ENCODE measurements at regions not wholly inside any gene's neighbourhood (a gene's known extent, or its start where the extent isn't known, plus 50 kb on each side); places are given as distances from the start of the nearest gene placed in this dataset.

GRCh38 chr15:36053746-36054145 lies 507.8 kb upstream of the DPH6 start:
- no peak for DNase-seq
- H3K4me3 ChIP-seq = no peak overlapping the region
- no peaks in the 10 kb centered on the region for H3K36me3 ChIP-seq
- no peaks in the 10 kb centered on the region for H3K27me3 ChIP-seq
- no peaks in the 10 kb centered on the region for H3K9me3 ChIP-seq

GRCh38 chr15:36059596-36059995 lies 513.6 kb upstream of the DPH6 start:
- Histone ChIP-seq H3K4me3 (no peak overlapping the region), H3K36me3 (no peaks in the 10 kb centered on the region), H3K27me3 (no peaks in the 10 kb centered on the region), H3K9me3 (no peaks in the 10 kb centered on the region)
- no peak for DNase-seq

- Histone ChIP-seq H3K9me3 (no peaks in the 10 kb centered on the region), H3K27me3 (no peaks in the 10 kb centered on the region), H3K4me3 (no peak overlapping the region), H3K36me3 (no peaks in the 10 kb centered on the region)
- no peak for DNase-seq
Observed at GRCh38 chr15:36062357-36062756, 516.4 kb upstream of the DPH6 start.

- no peaks in the 10 kb centered on the region for H3K27me3 ChIP-seq
- H3K36me3 ChIP-seq = no peaks in the 10 kb centered on the region
- DNase-seq = peak; percentile 20
- no peaks in the 10 kb centered on the region for H3K9me3 ChIP-seq
- H3K4me3 ChIP-seq = no peak overlapping the region
Observed at GRCh38 chr15:36066757-36067156, 512.7 kb upstream of the CDIN1 start.

GRCh38 chr15:36067483-36068274 lies 511.7 kb upstream of the CDIN1 start:
- Histone ChIP-seq H3K9me3 (no peaks in the 10 kb centered on the region), H3K27me3 (no peaks in the 10 kb centered on the region), H3K36me3 (no peaks in the 10 kb centered on the region), H3K4me3 (no peak overlapping the region)
- DNase-seq = no peak

GRCh38 chr15:36075333-36075732 lies 504.1 kb upstream of the CDIN1 start:
- Histone ChIP-seq H3K27me3 (no peaks in the 10 kb centered on the region), H3K9me3 (no peaks in the 10 kb centered on the region), H3K36me3 (no peaks in the 10 kb centered on the region), H3K4me3 (no peak overlapping the region)
- no peak for DNase-seq

- no peaks in the 10 kb centered on the region for H3K36me3 ChIP-seq
- DNase-seq = no peak
- H3K4me3 ChIP-seq = no peak overlapping the region
- no peaks in the 10 kb centered on the region for H3K27me3 ChIP-seq
- no peaks in the 10 kb centered on the region for H3K9me3 ChIP-seq
Observed at GRCh38 chr15:36079021-36079420, 500.4 kb upstream of the CDIN1 start.

GRCh38 chr15:36080759-36081158 lies 498.7 kb upstream of the CDIN1 start:
- no peaks in the 10 kb centered on the region for H3K9me3 ChIP-seq
- DNase-seq = no peak
- no peaks in the 10 kb centered on the region for H3K36me3 ChIP-seq
- no peak overlapping the region for H3K4me3 ChIP-seq
- no peaks in the 10 kb centered on the region for H3K27me3 ChIP-seq

- H3K4me3 ChIP-seq = no peak overlapping the region
- 0 out of 2 replicates have a peak, but pooled peaks cover 2% of the 10 kb centered on the region for H3K27me3 ChIP-seq
- no peaks in the 10 kb centered on the region for H3K9me3 ChIP-seq
- no peak for DNase-seq
- no peaks in the 10 kb centered on the region for H3K36me3 ChIP-seq
Observed at GRCh38 chr15:36090286-36090946, 489.0 kb upstream of the CDIN1 start.

- DNase-seq = no peak
- Histone ChIP-seq H3K36me3 (no peaks in the 10 kb centered on the region), H3K4me3 (no peak overlapping the region), H3K9me3 (no peaks in the 10 kb centered on the region), H3K27me3 (no peaks in the 10 kb centered on the region)
Observed at GRCh38 chr15:36106640-36107335, 472.6 kb upstream of the CDIN1 start.

- DNase-seq = no peak
- Histone ChIP-seq H3K36me3 (no peaks in the 10 kb centered on the region), H3K9me3 (no peaks in the 10 kb centered on the region), H3K27me3 (no peaks in the 10 kb centered on the region), H3K4me3 (no peak overlapping the region)
Observed at GRCh38 chr15:36108541-36108940, 470.9 kb upstream of the CDIN1 start.

GRCh38 chr15:36109943-36110658 lies 469.3 kb upstream of the CDIN1 start:
- H3K36me3 ChIP-seq = no peaks in the 10 kb centered on the region
- no peaks in the 10 kb centered on the region for H3K9me3 ChIP-seq
- H3K27me3 ChIP-seq = no peaks in the 10 kb centered on the region
- no peak overlapping the region for H3K4me3 ChIP-seq
- peak; percentile 31 for DNase-seq

- no peak for DNase-seq
- no peaks in the 10 kb centered on the region for H3K36me3 ChIP-seq
- H3K9me3 ChIP-seq = no peaks in the 10 kb centered on the region
- H3K27me3 ChIP-seq = no peaks in the 10 kb centered on the region
- no peak overlapping the region for H3K4me3 ChIP-seq
Observed at GRCh38 chr15:36110659-36110993, 468.8 kb upstream of the CDIN1 start.

GRCh38 chr15:36117296-36117787 lies 462.1 kb upstream of the CDIN1 start:
- no peak for DNase-seq
- Histone ChIP-seq H3K4me3 (no peak overlapping the region), H3K36me3 (no peaks in the 10 kb centered on the region)

GRCh38 chr15:36126194-36126593 lies 453.2 kb upstream of the CDIN1 start:
- no peak for DNase-seq
- H3K27me3 ChIP-seq = no peaks in the 10 kb centered on the region
- H3K4me3 ChIP-seq = no peak overlapping the region
- no peaks in the 10 kb centered on the region for H3K9me3 ChIP-seq
- no peaks in the 10 kb centered on the region for H3K36me3 ChIP-seq

More at GRCh38 chr15:36117296-36117787, 462.1 kb upstream of the CDIN1 start:
- no peaks in the 10 kb centered on the region for H3K9me3 ChIP-seq
- H3K27me3 ChIP-seq = no peaks in the 10 kb centered on the region

- H3K36me3 ChIP-seq = no peaks in the 10 kb centered on the region
- DNase-seq = no peak
- H3K9me3 ChIP-seq = no peaks in the 10 kb centered on the region
- no peak overlapping the region for H3K4me3 ChIP-seq
- H3K27me3 ChIP-seq = no peaks in the 10 kb centered on the region
Observed at GRCh38 chr15:36130641-36131310, 448.6 kb upstream of the CDIN1 start.
